Calu3 (cell line): ENCODE measurements at regions not wholly inside any gene's neighbourhood (a gene's known extent, or its start where the extent isn't known, plus 50 kb on each side); places are given as distances from the start of the nearest gene placed in this dataset.
"Not testable (repeated sequence)": the region's sequence is repeated elsewhere in the genome, so short reads cannot be mapped to it uniquely, and the experiment has no call there.

Experiments
- BruUV-seq: library from RNA; stranded (reverse); fragments of 400-500 nt; replicated peaks from 2 replicates; lab custom pipeline; 2021; lab: Mats Ljungman, UMichigan
- CTCF ChIA-PET: fragments of 300-600 bp; sonication (Branson Sonifier 250); formaldehyde crosslinking; loops from one replicate; lab custom pipeline; 2022; ENCODE audit warnings: antibody characterized with exemption; lab: Charles Lee
- DNase-seq: peaks from one replicate; pipeline ENCODE4 v3.0.0; 2022
- H3K27ac Mint-ChIP-seq: one replicate; pipeline ENCODE4 v1.8.0; 2022; ENCODE audit warnings: mixed read lengths; ENCODE audit not compliant: unreplicated experiment
- H3K27me3 Mint-ChIP-seq: one replicate; pipeline ENCODE4 v1.8.0; 2022; ENCODE audit warnings: mixed read lengths; ENCODE audit not compliant: unreplicated experiment
- H3K36me3 Mint-ChIP-seq: one replicate; pipeline ENCODE4 v1.8.0; 2022; ENCODE audit warnings: mild to moderate bottlenecking, moderate library complexity, mixed read lengths; ENCODE audit not compliant: insufficient read depth, unreplicated experiment
- H3K4me1 Mint-ChIP-seq: one replicate; pipeline ENCODE4 v1.8.0; 2022; ENCODE audit warnings: mild to moderate bottlenecking, low read depth, mixed read lengths; ENCODE audit not compliant: unreplicated experiment
- H3K4me3 Mint-ChIP-seq: one replicate; pipeline ENCODE4 v1.8.0; 2022; ENCODE audit warnings: mild to moderate bottlenecking, low read depth, moderate library complexity, mixed read lengths; ENCODE audit not compliant: unreplicated experiment
- H3K9me3 Mint-ChIP-seq: one replicate; pipeline ENCODE4 v1.8.0; 2022; ENCODE audit warnings: low read depth, mixed read lengths; ENCODE audit not compliant: unreplicated experiment
- intact Hi-C: fragments of 100-400 bp; cut with micrococcal nuclease; formaldehyde crosslinking; loops from one replicate; pipeline ENCODE4 v1.10.0; 2022; ENCODE audit not compliant: unreplicated experiment
- TF ChIP-seq, protein P1 (sequence below): fragments of 200-600 bp; IDR thresholded peaks from one replicate; pipeline ENCODE4 v1.8.0; 2022; ENCODE audit warnings: antibody characterized with exemption; ENCODE audit not compliant: unreplicated experiment

- intact Hi-C loops: loop anchor here (2.0 kb wide), 1 partner anchor 17 kb away; no protein-coding TSS in a partner anchor
- TF ChIP-seq, protein P1, sequence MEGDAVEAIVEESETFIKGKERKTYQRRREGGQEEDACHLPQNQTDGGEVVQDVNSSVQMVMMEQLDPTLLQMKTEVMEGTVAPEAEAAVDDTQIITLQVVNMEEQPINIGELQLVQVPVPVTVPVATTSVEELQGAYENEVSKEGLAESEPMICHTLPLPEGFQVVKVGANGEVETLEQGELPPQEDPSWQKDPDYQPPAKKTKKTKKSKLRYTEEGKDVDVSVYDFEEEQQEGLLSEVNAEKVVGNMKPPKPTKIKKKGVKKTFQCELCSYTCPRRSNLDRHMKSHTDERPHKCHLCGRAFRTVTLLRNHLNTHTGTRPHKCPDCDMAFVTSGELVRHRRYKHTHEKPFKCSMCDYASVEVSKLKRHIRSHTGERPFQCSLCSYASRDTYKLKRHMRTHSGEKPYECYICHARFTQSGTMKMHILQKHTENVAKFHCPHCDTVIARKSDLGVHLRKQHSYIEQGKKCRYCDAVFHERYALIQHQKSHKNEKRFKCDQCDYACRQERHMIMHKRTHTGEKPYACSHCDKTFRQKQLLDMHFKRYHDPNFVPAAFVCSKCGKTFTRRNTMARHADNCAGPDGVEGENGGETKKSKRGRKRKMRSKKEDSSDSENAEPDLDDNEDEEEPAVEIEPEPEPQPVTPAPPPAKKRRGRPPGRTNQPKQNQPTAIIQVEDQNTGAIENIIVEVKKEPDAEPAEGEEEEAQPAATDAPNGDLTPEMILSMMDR: no peak
- H3K27me3 Mint-ChIP-seq: no peaks in the 10 kb centered on the region
- CTCF ChIA-PET: interaction anchor here (1.1 kb wide), 1 partner anchor 17 kb away, joined by 6 read pairs; no protein-coding TSS in a partner anchor
- no peak overlapping the region for H3K4me3 Mint-ChIP-seq
- H3K27ac Mint-ChIP-seq: no peak overlapping the region
- peaks cover 24% of the 10 kb centered on the region for H3K36me3 Mint-ChIP-seq
- DNase-seq: no peak
- H3K4me1 Mint-ChIP-seq: peaks cover 35% of the 10 kb centered on the region
- no TSS peak for BruUV-seq
- H3K9me3 Mint-ChIP-seq: peaks cover 8% of the 10 kb centered on the region
Observed at GRCh38 chr12:75657831-75658230, 146.4 kb upstream of the KRR1 start.

DNA sequence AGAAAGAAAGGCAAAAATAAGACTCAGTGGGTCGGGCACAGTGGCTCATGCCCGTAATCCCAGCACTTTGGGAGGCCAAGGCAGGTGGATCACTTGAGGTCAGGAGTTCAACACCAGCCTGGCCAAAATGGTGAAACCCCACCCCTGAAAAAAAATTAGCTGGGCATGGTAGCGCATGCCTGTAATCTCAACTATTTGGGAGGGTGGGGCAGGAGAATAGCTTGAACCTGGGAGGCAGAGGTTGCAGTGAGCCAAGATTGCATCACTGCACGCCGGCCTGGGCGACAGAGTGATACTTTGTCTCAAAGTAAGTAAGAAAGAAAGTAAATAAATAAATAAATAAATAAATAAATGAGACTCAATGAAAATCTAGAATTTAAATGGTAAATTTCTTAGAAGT lies 145.9 kb upstream of the KRR1 start:
- Mint-ChIP-seq H3K4me1 (peaks cover 40% of the 10 kb centered on the region), H3K9me3 (peaks cover 10% of the 10 kb centered on the region), H3K36me3 (peaks cover 24% of the 10 kb centered on the region)
- H3K27me3 Mint-ChIP-seq, H3K27ac Mint-ChIP-seq, BruUV-seq, H3K4me3 Mint-ChIP-seq: not testable (repeated sequence)
- intact Hi-C loops: loop anchor here (2.0 kb wide), 1 partner anchor 17 kb away; no protein-coding TSS in a partner anchor
- CTCF ChIA-PET: interaction anchor here (1.1 kb wide), 1 partner anchor 16 kb away, joined by 6 read pairs; no protein-coding TSS in a partner anchor
- peak; percentile 76 for DNase-seq

DNA sequence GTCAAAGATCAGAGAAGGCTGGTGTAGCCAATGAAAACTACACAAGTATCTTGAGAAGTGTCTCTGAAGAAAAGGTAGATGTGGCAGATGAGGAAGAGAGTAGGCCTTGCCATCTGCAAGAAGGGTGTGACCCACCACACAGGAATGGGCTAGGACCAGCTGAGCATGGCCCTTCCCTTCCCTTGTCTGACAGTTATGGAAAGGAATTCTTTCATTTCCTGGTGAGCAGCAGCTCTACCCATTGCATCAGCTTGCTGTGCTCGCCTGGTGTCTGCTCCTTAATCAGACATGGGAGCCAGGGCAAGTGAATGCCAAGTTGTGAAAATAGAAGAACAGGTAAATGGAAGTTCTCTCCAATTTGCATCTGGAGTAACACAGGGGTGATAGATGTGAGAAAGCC lies 145.2 kb upstream of the KRR1 start:
- intact Hi-C loops: loop anchor here (2.0 kb wide), 1 partner anchor 16 kb away; no protein-coding TSS in a partner anchor
- TF ChIP-seq, protein P1: no peak
- Mint-ChIP-seq H3K27ac (no peak overlapping the region), H3K4me3 (no peak overlapping the region), H3K4me1 (peaks cover 43% of the 10 kb centered on the region), H3K36me3 (peaks cover 24% of the 10 kb centered on the region), H3K27me3 (no peaks in the 10 kb centered on the region), H3K9me3 (peaks cover 10% of the 10 kb centered on the region)
- no TSS peak for BruUV-seq
- DNase-seq: peak; percentile 85
- CTCF ChIA-PET: no interaction called here

GRCh38 chr12:75656210-75656609 lies 144.8 kb upstream of the KRR1 start:
- no peak overlapping the region for H3K4me3 Mint-ChIP-seq
- no peak for DNase-seq
- H3K9me3 Mint-ChIP-seq: peaks cover 10% of the 10 kb centered on the region
- peaks cover 24% of the 10 kb centered on the region for H3K36me3 Mint-ChIP-seq
- TSS peak; percentile 63 for BruUV-seq
- no peaks in the 10 kb centered on the region for H3K27me3 Mint-ChIP-seq
- H3K4me1 Mint-ChIP-seq: peaks cover 43% of the 10 kb centered on the region
- H3K27ac Mint-ChIP-seq: no peak overlapping the region
- intact Hi-C loops: loop anchor here (2.0 kb wide), 1 partner anchor 15 kb away; no protein-coding TSS in a partner anchor
- TF ChIP-seq, protein P1: no peak
- CTCF ChIA-PET: no interaction called here

DNA sequence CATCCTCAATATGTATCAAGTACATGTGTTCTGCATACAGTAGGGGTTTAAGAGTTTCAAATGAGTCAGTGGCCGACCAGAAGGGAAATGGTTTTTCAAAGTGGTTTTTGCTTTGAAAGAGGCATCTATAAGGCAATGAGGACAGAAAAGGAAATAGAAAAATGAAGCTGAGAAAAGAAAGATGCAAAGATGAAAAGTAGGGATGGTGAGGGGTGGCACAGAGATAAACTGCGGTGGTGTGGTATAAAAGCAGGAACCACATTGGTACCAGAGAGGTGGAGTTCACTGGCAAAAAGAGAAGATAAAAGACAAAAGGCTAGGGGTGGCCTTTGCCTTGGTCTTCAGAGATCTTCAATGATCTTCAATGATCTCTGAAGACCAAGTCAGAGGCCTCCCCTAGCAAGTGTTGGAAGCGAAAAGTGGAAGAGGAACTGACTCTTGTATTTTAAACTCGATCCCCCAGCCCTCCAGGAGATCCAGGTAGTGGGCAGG lies 144.0 kb upstream of the KRR1 start:
- Mint-ChIP-seq H3K4me3 (no peak overlapping the region), H3K27me3 (no peaks in the 10 kb centered on the region), H3K36me3 (peaks cover 24% of the 10 kb centered on the region), H3K9me3 (peaks cover 10% of the 10 kb centered on the region), H3K4me1 (peaks cover 47% of the 10 kb centered on the region), H3K27ac (no peak overlapping the region)
- CTCF ChIA-PET: no interaction called here
- TF ChIP-seq, protein P1: no peak
- BruUV-seq: no TSS peak
- intact Hi-C loops: no loop called here
- DNase-seq: no peak
